ENCODE measurements at regions not wholly inside any gene's neighbourhood (a gene's known extent, or its start where the extent isn't known, plus 50 kb on each side); places are given as distances from the start of the nearest gene placed in this dataset.

GRCh38 chr5:174386846-174387245 lies 337.5 kb upstream of the MSX2 start:
- TF ChIP-seq CTCF (IDR thresholded peaks at IDR 0.05), result no peak
- no peak for TF ChIP-seq POLR2AphosphoS5 (IDR thresholded peaks at IDR 0.05)
- TF ChIP-seq POLR2A (IDR thresholded peaks at IDR 0.05), result no peak
